Epithelial cell of prostate (primary cell): ENCODE measurements at regions not wholly inside any gene's neighbourhood (a gene's known extent, or its start where the extent isn't known, plus 50 kb on each side); places are given as distances from the start of the nearest gene placed in this dataset.

Experiments
- DNase-seq: peaks from one replicate; pipeline ENCODE4 v3.0.0-alpha.2; 2011; ENCODE audit warnings: low read depth, low spot score
- H3K27ac ChIP-seq: fragments of 450-650 bp; 2 replicates; pipeline ENCODE4 v1.5.1; 2017; ENCODE audit warnings: mild to moderate bottlenecking

DNA sequence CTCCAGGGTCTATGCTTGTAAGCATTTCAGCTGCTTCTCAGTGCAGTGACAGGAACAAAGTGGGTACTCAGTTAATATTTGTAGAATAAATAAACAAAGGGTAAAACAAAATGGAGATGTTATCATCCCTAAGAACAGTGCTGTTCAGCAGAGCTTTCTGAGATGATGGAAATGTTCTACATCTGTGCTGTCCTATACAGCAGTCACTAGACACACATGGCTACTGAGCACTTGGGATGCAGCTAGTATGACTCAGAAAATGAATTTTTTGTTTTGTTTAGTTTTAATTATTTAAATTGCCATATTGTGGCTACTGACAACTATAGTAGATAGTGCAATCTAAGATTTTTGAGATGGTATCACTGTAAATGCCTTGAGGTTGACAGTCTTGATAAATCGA lies 283.8 kb upstream of the ADAMTS9 start:
- H3K27ac ChIP-seq = no peak overlapping the region
- DNase-seq = no peak

DNA sequence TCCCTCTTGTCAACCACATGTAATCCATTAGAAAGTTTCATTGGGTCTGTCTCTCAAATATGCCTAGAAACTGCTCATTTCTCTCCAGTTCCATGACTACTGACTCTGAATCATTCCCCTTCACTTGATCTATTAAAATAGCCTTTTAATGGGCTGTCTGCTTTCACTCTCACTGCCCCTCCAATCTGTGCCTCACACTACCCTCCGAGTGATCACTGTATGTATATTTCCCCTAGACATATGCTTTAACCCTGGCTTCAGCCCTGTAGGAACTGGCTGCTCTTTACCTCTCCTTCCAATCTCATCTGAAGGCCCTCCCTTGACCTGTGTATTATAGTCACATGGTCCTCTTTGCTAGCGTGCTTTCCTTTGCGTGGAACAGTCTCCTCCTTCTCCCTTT lies 282.8 kb upstream of the ADAMTS9 start:
- H3K27ac ChIP-seq = no peak overlapping the region
- DNase-seq = no peak

DNA sequence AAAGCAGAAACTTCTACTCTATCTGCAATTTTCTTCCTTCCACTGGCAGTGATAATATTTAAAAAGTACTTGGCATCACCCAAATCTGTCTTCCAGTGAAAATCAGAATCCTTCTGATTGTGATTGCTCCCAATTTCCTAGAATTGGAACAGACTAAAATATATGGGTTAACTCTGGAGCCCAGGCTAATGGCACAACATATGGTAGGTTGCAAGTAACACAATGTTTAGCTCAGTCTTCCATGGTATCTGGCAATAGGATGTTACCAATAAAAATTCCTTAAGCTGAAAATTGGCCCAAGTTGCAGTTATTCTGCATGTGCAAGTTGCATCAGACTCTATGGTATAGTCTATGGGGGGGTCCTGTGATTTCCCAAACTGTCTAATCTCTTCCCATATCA lies 273.5 kb upstream of the ADAMTS9 start:
- no peak for DNase-seq
- no peak overlapping the region for H3K27ac ChIP-seq

DNA sequence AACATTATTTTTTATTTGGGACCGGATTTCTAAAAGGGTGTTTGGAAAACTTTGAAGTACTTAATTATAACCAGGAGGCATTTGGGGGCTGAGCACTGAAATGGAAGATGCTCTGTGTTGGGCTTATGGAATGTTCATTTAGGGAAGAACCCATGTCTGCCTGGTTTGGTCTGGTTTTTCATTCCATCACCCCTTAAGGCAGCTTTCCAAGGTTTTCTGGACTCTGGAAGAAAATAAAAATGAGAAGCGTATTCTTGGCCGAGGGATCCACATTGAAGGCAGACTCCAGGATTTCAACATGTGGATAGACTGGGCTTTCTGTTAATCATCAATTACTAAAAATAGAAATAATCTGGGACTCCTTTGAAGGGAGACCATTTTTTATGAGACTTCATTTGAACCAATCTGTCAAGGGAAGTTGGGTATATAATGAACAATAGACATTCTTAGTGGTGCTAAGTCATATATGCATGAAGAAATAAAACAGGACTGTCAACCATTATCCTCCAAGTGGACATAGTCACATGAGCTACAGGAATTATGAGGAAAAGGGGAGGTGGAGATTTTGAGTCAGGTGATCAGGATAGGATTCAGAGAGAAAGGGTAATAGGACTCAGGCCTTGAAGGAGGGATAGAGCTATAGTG lies 270.5 kb upstream of the ADAMTS9 start:
- DNase-seq = no peak
- no peak overlapping the region for H3K27ac ChIP-seq

DNA sequence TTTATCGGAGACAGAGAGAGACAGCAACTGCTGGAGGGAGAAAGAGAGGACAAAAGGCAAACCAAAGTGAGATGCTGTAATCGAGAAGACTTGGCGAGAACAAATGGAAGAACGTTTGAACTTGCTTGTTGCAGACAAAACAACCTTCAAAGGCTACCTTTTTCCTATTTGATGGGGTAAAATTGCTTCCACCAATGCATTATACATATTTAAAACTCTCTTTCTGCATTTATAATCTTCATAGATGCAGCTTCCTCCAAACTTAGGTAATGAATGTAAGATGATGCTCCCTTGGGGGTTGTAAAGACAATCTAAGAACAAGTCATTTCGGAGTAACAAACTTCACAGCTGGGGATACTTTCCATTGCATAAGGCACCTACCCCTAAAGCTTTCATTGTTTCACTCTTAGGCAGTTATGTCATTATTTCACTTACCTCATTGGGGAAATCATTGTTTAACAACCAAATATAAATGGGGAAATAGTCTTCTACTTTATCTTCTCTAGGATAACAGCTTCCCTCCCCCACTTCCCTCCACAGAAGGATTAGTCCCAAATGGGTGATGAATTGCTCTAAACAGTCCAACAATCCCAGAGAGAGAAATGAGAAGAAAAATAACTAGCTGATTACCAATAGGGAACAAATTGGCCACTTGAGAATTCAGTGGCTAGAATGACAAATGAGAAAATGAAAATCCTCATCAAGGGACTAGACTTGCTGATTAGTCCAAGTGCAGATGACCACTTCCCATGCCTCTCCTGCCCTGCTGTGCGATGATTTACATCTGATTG lies 269.8 kb upstream of the ADAMTS9 start:
- no peak overlapping the region for H3K27ac ChIP-seq
- no peak for DNase-seq

DNA sequence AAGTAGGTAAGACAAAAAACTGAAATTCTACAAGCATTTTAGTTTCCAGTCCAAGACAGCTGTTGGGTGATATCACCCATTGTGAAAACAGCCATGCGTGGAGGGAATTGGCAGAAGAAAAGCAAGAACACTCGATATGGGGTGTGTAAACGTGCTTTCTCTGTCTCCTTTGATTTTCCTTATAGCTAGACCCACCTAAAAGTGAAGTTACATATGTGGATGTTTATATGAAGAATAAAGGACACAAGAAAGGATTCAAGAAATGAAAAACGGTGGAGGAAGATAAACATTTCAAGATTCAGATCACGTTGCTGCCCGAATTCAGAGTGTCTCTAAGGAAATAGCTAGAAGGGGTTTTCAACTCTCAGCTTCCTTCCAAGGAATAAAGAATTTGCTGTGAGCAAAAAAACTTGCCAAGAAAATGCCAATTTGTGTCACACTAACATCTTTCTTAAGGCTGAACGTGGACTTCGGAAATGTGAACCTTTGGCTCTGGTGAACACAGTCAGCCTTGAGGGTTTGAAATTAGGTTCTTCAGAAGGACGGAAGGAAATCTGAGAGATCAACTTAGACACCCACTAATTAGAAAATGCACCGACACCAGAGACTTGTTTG lies 269.0 kb upstream of the ADAMTS9 start:
- DNase-seq = no peak
- no peak overlapping the region for H3K27ac ChIP-seq

DNA sequence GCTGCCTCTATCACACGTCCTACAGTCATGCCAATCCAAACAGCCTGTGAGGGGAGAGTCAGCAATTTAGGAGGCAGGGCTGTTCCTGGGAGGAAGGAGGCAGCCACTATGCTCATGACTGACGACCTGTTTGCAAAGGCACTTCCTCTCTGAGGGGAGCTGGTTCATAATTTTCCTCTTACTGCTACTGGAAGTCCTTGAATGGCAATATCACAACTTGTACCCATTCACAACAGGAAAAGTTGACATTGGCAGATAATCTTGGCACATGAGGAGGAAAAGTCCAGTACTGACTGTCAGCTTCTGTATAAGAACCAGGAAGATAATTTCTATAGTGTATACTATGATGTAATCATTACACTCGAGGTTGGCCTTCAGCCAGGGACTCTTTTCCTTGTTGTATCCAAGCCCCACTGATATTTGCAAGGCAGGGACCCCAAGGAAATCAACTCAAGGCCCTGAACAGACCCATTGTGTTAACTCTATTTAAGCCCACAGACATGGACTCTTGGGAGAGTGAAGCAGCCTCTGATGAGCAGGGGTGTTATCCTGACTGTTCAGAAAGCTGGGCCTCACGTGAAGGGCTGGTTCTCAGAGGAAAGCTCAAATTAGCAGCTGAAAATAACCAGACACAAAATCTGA lies 267.3 kb upstream of the ADAMTS9 start:
- DNase-seq = no peak
- H3K27ac ChIP-seq = no peak overlapping the region

DNA sequence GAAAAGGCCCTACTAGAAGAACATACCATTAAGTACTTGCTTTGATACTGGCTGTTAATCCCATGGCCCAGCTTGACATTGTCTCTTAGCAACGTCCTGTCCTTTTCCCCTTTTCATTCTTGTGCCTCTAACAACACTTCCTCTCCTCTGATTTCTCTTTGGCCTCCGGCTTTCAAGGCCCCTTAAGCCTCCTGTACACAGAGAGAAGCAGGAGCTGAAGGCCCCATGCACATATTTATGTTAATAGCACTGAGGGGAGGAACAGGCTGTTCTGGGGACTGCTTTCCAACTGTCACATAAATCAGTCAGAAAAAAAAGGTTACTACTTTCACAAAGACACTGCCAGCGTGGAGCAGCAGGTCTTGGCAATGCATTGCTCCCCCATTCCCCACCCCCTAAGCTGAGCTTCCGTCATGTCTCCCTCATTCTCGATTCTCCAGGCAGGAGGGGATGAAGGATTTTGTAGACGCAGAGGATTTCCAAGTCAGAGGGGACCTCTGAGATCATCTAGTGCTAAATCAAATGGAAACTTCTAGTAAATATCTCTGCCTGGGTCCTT lies 257.4 kb upstream of the ADAMTS9 start:
- H3K27ac ChIP-seq = no peak overlapping the region
- DNase-seq = no peak

DNA sequence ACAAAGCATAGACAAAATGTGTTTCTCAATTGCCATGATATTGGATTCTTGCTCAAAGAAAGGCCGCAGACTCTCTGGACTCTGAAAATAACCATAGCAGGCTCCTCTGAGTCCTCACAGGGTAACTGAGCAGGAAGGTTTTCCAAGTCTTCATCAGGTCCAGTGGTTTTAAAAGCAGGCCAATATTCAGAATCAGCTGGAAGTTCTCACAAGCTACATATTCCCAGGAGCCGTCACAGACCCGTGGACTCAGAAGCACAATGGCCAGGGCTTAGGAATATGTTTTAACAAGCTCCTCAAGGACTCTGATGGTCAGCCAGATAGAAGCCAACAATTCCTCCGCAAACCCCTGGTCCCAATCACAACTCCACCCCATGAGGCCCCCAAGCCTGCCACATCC lies 256.1 kb upstream of the ADAMTS9 start:
- no peak for DNase-seq
- H3K27ac ChIP-seq = no peak overlapping the region

DNA sequence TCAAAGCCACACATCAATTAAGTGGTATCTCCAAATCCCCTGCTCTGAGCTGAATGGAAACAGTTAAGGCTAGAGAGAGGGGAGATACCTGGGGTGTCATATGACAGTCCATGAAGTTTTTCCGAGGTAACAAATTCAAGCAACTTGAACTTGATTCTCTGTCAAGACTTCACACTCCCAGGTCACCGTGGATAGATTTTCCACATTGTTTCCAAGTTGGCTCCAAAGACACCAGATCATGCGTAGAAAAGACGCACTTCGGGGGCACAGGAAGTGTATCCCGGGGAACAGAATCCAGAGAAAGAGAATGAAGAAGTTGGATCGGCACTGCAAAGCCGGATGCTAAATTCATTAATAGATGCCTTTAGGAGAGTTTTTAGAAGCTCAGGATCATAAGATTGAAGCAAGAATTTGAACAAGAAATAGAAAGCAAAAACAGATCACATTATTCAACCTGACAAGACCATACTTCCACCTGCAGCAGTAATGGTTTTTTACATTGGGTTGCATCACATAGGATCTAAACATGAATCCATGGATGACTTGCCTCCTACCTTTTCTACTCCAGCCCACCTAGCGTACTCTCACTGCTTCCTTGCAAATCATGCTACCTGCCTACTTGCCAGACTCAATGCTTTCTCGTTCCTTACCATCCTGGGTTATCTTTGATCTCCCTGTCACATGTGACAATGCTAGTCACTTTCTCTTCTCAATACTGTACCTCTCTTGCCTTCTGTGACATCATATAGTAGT lies 253.0 kb upstream of the ADAMTS9 start:
- no peak overlapping the region for H3K27ac ChIP-seq
- DNase-seq = no peak

DNA sequence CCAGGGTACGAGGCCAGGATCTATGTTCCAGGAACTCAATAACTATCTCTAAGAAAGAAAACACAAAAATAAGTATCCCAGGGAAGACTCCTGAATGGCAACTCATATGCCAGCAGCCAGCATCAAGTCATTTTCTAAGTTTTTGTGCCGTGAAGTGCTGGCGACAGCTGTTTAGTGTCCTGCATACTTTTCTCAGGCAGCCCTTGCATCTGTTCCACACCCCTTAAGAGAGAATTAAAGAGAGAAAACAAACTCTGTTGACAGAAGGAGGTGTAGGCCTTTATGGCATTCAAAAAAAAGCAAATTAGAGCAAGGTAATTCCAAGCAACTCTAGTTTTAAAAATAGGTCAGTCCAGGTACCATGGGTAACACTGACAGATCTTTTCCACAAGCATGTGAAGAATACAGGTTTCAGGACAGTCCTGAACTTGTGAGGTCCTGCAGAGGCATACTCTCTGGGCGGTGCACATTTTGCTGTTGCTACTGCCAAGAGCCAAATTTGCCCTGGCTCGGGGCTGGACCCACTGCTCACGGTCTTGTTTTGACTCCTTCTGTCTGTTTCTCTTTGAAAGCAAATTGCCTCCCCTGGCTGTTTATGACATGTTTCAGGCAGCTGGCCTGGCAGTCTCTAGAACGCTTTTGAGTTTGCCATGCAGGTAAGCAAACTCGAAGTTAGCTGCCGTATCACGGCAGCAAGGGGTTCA lies 252.1 kb upstream of the ADAMTS9 start:
- no peak for DNase-seq
- H3K27ac ChIP-seq = no peak overlapping the region

DNA sequence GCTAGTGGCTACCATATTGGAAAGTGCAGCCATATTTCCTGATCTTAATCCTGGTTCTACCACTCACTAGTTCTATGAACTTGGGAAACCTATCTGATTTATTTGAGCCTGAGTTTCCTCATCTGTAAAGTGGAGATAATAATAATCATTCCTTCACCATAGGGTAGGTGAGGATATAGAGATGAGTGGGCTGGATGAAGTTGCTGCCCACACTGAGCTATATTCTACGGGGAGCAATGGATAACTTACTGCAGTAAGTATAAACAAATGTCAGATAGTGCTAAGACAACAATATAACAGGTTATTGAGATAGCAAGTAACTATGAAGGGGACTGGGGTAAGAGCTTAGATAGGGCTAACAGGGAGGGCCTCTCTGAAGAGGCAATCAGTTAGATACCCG lies 251.5 kb upstream of the ADAMTS9 start:
- DNase-seq = no peak
- H3K27ac ChIP-seq = no peak overlapping the region

DNA sequence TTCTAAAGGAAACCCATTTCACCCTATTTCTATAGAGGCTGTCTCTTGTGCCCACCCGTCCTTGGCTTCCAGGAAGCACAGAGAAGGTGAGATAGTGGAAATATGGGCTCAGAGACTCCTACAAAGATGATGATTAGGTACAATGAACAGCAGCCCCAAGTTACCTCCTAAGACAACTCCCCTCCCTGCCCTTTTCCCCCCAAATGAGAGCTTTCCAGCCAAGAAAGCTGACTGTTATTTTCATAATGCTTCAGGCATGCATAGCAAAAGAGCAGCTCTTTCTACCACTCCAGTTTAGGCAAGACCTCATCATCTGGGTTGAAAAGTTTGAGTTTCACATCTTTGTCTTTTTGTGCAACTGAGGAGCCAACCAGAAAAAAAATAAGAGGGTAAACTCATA lies 248.8 kb upstream of the ADAMTS9 start:
- DNase-seq = no peak
- no peak overlapping the region for H3K27ac ChIP-seq

DNA sequence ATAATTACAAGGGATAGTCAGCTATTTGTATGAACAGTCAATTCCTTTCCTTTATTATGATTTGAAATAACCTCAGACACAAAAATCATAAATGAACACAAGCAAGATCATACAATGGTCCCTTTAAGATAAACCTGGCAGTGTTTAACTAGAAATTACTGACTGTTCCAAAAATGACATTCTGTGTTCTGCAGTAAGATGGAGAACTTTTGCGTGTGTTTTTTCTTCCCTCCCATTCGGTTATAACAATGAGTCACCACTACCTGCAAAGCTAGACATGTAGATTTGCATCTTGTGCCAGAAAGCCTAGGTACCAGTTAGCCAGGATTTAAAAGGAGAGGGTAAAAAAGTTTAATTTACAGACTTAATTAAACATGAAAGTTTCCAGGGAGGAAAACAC lies 248.2 kb upstream of the ADAMTS9 start:
- no peak overlapping the region for H3K27ac ChIP-seq
- no peak for DNase-seq

DNA sequence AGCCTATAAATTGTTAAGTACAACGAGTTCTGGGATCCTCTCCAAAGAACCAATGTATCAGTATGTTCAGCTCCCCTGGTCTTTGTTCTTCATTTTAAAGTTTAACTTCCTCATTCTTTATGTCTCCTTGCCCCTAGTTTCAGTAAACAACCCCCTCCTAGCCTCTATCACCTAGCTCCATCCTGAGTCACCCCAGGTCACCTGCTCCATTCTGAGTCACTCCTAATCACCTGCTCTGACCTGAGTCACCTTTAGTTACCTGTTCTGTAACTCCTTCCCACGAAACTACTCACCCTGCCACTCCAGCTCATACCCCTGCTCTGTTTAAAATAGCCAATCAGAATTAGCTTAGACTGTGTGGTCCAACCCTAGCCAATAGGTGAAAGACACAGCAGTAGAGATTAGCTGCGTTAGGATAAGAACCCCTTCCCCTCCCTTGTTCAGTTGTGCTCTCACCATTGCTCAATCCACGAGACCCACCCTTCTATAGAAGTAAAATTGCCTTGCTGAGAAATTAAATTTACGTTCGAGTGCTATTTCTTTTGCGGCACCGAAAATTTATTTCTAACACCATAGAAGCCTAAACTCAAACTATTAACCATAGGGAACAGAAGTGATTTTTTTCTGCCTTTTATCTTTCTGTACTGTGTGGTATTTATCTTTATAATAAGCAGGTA lies 245.0 kb upstream of the ADAMTS9 start:
- peak; percentile 90 for DNase-seq
- H3K27ac ChIP-seq = peak overlapping the region; percentile 63

DNA sequence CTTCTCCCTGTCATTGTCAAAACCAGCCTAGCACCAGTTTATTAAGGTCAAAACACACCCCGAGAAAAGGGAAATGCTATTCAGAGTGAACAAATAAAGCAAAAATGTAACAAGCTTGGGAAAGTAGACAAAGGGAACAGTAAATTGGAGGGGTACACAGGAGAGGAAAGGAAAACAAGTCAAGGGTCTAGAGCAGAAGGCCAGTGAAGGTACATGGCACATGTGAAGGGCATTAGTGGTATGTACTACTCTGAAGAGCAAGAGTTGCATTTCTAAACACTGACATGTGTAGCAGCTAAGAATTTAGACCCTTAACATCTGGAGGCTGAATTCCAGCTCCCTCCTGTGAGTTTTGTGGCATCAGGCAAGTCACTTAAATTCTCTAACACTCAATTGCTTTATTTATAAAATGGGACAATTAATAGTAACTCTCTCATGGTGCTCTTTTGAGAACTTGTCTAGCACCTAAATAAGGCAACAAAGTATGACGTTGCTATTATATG lies 244.3 kb upstream of the ADAMTS9 start:
- no peak for DNase-seq
- H3K27ac ChIP-seq = peak overlapping the region; percentile 63

DNA sequence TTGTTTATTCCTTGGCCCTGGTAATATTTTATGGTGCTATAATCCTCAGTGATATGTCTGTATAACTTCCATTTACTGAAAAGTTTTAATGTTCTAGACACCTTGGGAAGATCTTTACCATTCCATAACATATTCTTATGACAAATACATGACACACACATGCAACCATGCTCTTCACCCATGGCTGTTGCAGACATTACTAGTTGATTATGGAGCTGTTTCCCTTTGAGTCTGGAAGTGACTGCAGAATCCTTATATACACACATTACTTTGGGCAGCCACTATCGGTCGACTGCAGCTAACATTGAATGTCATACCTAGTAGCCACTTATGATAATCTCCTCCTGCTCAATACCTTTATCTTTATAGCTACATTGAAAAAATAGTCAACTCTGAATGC lies 243.1 kb upstream of the ADAMTS9 start:
- DNase-seq = no peak
- H3K27ac ChIP-seq = peak overlapping the region; percentile 63

DNA sequence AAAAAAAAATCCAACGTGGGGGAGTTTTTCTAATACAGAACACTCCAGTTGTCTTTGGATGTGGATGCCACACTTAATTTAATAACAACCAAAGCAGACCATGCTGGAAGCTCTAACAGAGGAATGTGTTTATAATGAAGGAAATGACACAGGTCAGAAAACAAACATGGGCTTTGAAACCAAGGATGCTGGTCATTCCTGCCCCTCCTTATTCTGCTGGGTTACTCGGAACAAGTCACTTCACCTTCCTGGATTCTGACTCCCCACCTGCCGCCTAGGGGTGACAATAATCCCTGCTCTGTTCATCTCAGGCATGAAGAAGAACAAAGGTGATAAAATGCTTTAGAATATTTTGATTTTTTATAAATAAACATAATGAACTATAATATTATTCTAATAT lies 240.9 kb upstream of the ADAMTS9 start:
- H3K27ac ChIP-seq = no peak overlapping the region
- DNase-seq = no peak

DNA sequence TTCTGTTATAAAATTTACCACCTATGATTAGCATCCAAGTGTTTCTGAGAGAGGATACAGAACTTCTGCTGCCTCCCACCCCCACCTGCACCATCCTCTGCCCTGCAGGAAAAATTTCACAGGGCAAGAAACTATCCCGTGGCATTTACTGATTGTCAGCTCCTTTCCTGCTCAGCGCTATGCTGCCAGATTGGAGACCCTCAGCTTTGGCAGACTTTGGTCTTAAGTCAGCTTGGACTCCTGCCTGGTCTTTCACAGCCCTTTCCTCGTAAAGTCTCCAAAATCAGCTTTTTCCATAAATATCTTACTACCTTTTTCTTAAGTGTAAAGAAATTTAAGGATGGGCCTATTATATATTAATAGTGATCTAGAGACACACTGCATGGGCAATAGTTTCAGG lies 239.9 kb upstream of the ADAMTS9 start:
- DNase-seq = no peak
- no peak overlapping the region for H3K27ac ChIP-seq
